Right lobe of liver (tissue), 6 donors: ENCODE measurements at regions not wholly inside any gene's neighbourhood (a gene's known extent, or its start where the extent isn't known, plus 50 kb on each side); places are given as distances from the start of the nearest gene placed in this dataset.

Experiments used
- ATAC-seq, 4 donors: fragments of 200-7000 bp; cut with Tn5 transposase; one replicate each; pipeline ENCODE4 v1.9.1; 2020; ENCODE audit warnings: mild to moderate bottlenecking in 4 of 4, moderate library complexity in 4 of 4
- DNase-seq, 3 donors: peaks; one replicate each; pipeline ENCODE4 v3.0.0-alpha.2; 2020
- H3K27ac ChIP-seq, 3 donors: fragments of 200-600 bp; one replicate each; pipeline ENCODE4 v1.8.0; 2022
- H3K27me3 ChIP-seq, 2 donors: fragments of 200-600 bp; one replicate each; pipeline ENCODE4 v1.8.0; 2022
- H3K36me3 ChIP-seq, 4 donors: fragments of 200-600 bp; sonication (generic) in 1 of 4; one replicate each; pipeline versions ENCODE4 v1.5.1 to v1.8.0; 2017 to 2022; ENCODE audit warnings: control low read depth in 1 of 4
- H3K4me1 ChIP-seq, 4 donors: fragments of 200-600 bp; sonication (generic) in 1 of 4; one replicate each; pipeline versions ENCODE4 v1.5.1 to v1.8.0; 2017 to 2022; ENCODE audit warnings: control low read depth in 1 of 4
- H3K4me3 ChIP-seq, 3 donors: fragments of 200-600 bp; one replicate each; pipeline ENCODE4 v1.8.0; 2022
- H3K9me3 ChIP-seq, 4 donors: fragments of 200-600 bp; sonication (generic) in 1 of 4; one replicate each; pipeline versions ENCODE4 v1.5.1 to v1.8.0; 2017 to 2022; ENCODE audit warnings: control low read depth in 1 of 4
- POLR2A ChIP-seq: fragments of 450-650 bp; IDR thresholded peaks from one replicate; pipeline ENCODE4 v1.6.1; 2017; ENCODE audit warnings: antibody characterized with exemption, mild to moderate bottlenecking
- WGBS: methylation state at CpG from one replicate; pipeline ENCODE4 v1.1.6; 2018; ENCODE audit warnings: low coverage, low lambda C conversion rate; ENCODE audit not compliant: insufficient coverage; ENCODE audit errors: missing lambda C conversion rate; 5-methylcytosine and 5-hydroxymethylcytosine counted together
- intact Hi-C, 2 donors: fragments of 100-400 bp; cut with DNase I; formaldehyde crosslinking; loops; one replicate each; pipeline versions ENCODE4 v1.11.2 to v1.14.1; 2022
- TF ChIP-seq, protein P1 (sequence below), 4 donors: fragments of 200-600 bp in 3 of 4; fragments of 450-650 bp in 1 of 4; IDR thresholded peaks; one replicate each; pipeline versions ENCODE4 v1.5.1 to v1.8.0; 2016 to 2022; ENCODE audit warnings: antibody characterized with exemption in 4 of 4, mild to moderate bottlenecking in 2 of 4
- donor health status: DM: no; HTN: yes; CAD: no.
- donor health status: DM: no; HTN: no; CAD: no.
- donor health status: DM: no; HTN: no; CAD: no.
- donor health status: DM: no; HTN: yes; CAD: no.
- donor health status: DM: no; HTN: yes; CAD: no.

DNA sequence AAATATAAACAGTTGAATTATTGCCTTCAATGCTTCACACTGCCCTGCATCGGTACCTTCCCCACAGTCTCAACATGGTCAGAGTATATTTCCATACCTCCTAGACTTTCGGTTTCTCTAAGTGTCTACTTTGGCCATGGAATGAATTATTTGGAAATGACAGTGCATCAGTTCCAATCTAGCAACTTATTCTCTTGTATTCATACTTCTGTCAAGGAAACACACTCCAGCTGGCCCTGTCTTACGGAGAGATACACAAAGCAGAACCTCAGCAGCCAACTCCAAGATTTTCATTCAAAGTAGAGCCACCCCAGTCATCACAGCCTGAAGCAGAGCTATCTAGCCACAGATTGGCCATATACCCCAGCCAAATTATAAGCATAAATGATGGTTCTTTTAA, 518.4 kb upstream of the UBE2E2 start:
- ATAC-seq, result peak in 1 of 4 donors; percentile 18
- H3K4me1 ChIP-seq, result no peaks in the 10 kb centered on the region
- H3K27ac ChIP-seq, result no peak overlapping the region
- no peak for DNase-seq
- no peak overlapping the region for H3K4me3 ChIP-seq
- TF ChIP-seq, protein P1, sequence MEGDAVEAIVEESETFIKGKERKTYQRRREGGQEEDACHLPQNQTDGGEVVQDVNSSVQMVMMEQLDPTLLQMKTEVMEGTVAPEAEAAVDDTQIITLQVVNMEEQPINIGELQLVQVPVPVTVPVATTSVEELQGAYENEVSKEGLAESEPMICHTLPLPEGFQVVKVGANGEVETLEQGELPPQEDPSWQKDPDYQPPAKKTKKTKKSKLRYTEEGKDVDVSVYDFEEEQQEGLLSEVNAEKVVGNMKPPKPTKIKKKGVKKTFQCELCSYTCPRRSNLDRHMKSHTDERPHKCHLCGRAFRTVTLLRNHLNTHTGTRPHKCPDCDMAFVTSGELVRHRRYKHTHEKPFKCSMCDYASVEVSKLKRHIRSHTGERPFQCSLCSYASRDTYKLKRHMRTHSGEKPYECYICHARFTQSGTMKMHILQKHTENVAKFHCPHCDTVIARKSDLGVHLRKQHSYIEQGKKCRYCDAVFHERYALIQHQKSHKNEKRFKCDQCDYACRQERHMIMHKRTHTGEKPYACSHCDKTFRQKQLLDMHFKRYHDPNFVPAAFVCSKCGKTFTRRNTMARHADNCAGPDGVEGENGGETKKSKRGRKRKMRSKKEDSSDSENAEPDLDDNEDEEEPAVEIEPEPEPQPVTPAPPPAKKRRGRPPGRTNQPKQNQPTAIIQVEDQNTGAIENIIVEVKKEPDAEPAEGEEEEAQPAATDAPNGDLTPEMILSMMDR (IDR thresholded peaks at IDR 0.05), result no peak
- TF ChIP-seq POLR2A, result no peak
- no peaks in the 10 kb centered on the region for H3K36me3 ChIP-seq
- 33% methylated on average over 3 of the region's 3 CpGs for WGBS
- intact Hi-C loops, result no loop called here
- no peaks in the 10 kb centered on the region for H3K9me3 ChIP-seq
- no peaks in the 10 kb centered on the region for H3K27me3 ChIP-seq

DNA sequence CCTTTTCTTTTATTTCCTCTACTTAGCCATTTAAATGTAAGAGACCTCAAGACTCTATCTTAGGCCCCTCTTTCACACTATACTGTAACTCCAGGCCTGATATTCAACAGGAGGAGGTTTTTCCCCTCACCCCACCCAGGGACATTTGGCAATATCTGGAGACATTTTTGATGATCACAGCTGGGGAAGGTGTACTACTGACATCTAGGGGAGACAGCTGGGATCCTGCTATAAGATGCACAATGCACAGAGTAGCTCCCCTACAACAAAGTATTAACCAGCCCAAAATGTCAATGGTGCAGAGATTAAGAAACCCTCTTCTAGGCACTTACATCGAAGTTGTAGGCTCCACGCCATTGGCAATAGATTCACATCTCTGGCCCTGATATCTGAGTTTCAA, 517.5 kb upstream of the UBE2E2 start:
- intact Hi-C loops, result no loop called here
- Histone ChIP-seq H3K27me3 (no peaks in the 10 kb centered on the region), H3K27ac (no peak overlapping the region), H3K4me3 (no peak overlapping the region), H3K4me1 (no peaks in the 10 kb centered on the region), H3K36me3 (no peaks in the 10 kb centered on the region), H3K9me3 (no peaks in the 10 kb centered on the region)
- WGBS, result no CpG with 5 or more reads among the region's 2 CpGs
- DNase-seq, result no peak
- ATAC-seq, result no peak
- no peak for TF ChIP-seq POLR2A
- TF ChIP-seq, protein P1 (IDR thresholded peaks at IDR 0.05), result no peak

DNA sequence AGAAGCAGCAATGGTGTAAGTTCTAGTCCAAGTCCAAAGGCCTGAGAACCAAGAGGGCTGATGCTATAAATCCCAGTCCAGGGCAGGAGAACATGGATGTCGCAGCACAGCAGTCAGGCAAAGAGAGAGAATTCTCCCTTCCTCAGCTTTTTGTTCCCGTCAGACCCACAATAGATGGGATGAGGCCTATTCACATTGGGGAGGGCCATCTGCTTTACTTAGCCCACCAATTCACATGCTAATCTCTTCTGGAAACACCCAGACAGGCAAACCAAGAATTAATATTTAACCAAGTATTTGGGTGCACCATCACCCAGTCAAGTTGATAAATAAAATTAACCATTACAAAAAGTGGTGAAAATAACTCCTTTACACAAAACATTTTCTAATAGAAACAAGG, 511.7 kb upstream of the UBE2E2 start:
- no peaks in the 10 kb centered on the region for H3K9me3 ChIP-seq
- H3K4me3 ChIP-seq, result no peak overlapping the region
- no peaks in the 10 kb centered on the region for H3K4me1 ChIP-seq
- WGBS, result 25% methylated on average over 2 of the region's 2 CpGs
- intact Hi-C loops, result no loop called here
- TF ChIP-seq, protein P1 (IDR thresholded peaks at IDR 0.05), result no peak
- TF ChIP-seq POLR2A, result no peak
- no peak overlapping the region for H3K27ac ChIP-seq
- no peaks in the 10 kb centered on the region for H3K36me3 ChIP-seq
- no peaks in the 10 kb centered on the region for H3K27me3 ChIP-seq
- ATAC-seq, result no peak
- no peak for DNase-seq

DNA sequence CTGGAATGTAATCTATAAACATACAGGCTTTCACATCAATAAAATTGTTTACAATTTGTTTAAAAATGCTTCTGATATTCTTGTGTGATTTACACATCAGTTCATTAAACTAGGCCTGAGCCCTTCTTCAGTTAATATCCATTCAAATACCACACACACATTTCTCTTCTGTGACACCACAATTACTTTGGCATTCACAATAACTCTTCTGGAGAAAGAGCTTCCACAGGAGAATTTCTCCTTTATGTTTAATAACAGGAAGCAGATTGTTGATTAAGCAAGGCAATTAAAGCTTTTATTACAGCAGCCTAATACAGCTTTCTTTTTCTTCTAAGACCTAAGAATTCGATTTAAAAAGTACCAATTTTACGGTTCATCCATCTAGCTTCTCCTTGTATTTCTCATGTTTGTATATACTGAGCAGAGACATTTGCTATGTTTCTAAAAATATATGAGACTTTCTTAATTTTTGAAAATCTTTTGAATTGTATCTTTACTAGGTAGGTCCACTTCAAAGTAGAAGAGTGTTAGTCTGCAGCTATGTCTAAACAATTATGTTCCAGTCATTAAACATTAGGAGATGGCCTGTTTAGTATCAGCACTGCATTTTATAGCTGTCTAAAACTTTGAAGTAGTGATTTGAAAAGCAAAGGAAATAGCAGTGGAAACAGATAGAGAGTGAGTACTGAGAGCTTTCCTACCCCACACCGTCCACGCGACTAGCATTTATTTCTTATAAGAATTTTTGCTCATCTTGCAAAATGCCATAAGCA, 511.1 kb upstream of the UBE2E2 start:
- Histone ChIP-seq H3K36me3 (no peaks in the 10 kb centered on the region), H3K27me3 (no peaks in the 10 kb centered on the region), H3K4me3 (no peak overlapping the region), H3K4me1 (no peaks in the 10 kb centered on the region), H3K9me3 (no peaks in the 10 kb centered on the region), H3K27ac (no peak overlapping the region)
- WGBS, result 62% methylated on average over 5 of the region's 5 CpGs
- ATAC-seq, result no peak
- no peak for DNase-seq
- no peak for TF ChIP-seq POLR2A
- TF ChIP-seq, protein P1 (IDR thresholded peaks at IDR 0.05), result no peak
- intact Hi-C loops, result no loop called here

DNA sequence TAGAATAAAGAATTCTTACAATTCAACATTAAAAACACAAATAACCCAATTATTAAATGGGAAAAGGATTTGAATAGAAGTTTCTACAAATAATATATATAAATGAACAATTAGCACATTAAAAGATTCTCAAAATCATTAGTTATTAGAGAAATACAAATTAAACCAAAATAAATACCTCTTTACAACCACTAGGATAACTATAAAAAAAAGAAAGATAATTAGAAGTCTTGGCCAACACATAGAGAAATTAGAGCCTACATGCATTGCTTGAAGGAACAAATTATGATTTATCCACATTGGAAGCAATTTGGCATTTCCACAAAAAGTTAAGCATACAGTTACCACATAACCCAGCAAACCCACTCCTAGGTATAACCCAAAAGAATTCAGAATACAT, 502.3 kb upstream of the UBE2E2 start:
- no peaks in the 10 kb centered on the region for H3K36me3 ChIP-seq
- H3K9me3 ChIP-seq, result no peaks in the 10 kb centered on the region
- no peak for TF ChIP-seq POLR2A
- TF ChIP-seq, protein P1 (IDR thresholded peaks at IDR 0.05), result no peak
- no peak overlapping the region for H3K27ac ChIP-seq
- no peaks in the 10 kb centered on the region for H3K27me3 ChIP-seq
- H3K4me3 ChIP-seq, result no peak overlapping the region
- H3K4me1 ChIP-seq, result no peaks in the 10 kb centered on the region
- intact Hi-C loops, result no loop called here
- ATAC-seq (no peak), DNase-seq (no peak)
